ENCODE measurements at regions not wholly inside any gene's neighbourhood (a gene's known extent, or its start where the extent isn't known, plus 50 kb on each side); places are given as distances from the start of the nearest gene placed in this dataset.

- no peak for TF ChIP-seq CTCF (IDR thresholded peaks at IDR 0.05)
- Histone ChIP-seq H3K4me1 (no peaks in the 10 kb centered on the region), H3K4me3 (no peak overlapping the region), H3K36me3 (no peaks in the 10 kb centered on the region), H3K9me3 (no peaks in the 10 kb centered on the region), H3K27me3 (no peaks in the 10 kb centered on the region), H3K27ac (no peak overlapping the region)
- no peak for DNase-seq
- intact Hi-C loops (cut with DNase I): no loop called here
- ATAC-seq: no peak
Observed at GRCh38 chr4:180203349-180203748, 2039.9 kb upstream of the TENM3 start.

GRCh38 chr4:180205276-180205675 lies 2037.9 kb upstream of the TENM3 start:
- DNase-seq (no peak), ATAC-seq (no peak)
- H3K36me3 ChIP-seq: no peaks in the 10 kb centered on the region
- no peak overlapping the region for H3K4me3 ChIP-seq
- H3K9me3 ChIP-seq: no peaks in the 10 kb centered on the region
- H3K27me3 ChIP-seq: no peaks in the 10 kb centered on the region
- intact Hi-C loops (cut with DNase I): no loop called here
- H3K27ac ChIP-seq: no peak overlapping the region
- H3K4me1 ChIP-seq: no peaks in the 10 kb centered on the region
- no peak for TF ChIP-seq CTCF (IDR thresholded peaks at IDR 0.05)

- intact Hi-C loops (cut with DNase I): no loop called here
- H3K27me3 ChIP-seq: no peaks in the 10 kb centered on the region
- H3K9me3 ChIP-seq: no peaks in the 10 kb centered on the region
- H3K4me1 ChIP-seq: no peaks in the 10 kb centered on the region
- TF ChIP-seq CTCF (IDR thresholded peaks at IDR 0.05): no peak
- no peaks in the 10 kb centered on the region for H3K36me3 ChIP-seq
- H3K27ac ChIP-seq: no peak overlapping the region
- DNase-seq (peak in 2 of 4 donors; percentile 59 to 64), ATAC-seq (no peak)
- H3K4me3 ChIP-seq: no peak overlapping the region
Observed at GRCh38 chr4:180207921-180208320, 2035.3 kb upstream of the TENM3 start.

GRCh38 chr4:180217070-180217469 lies 2026.1 kb upstream of the TENM3 start:
- no peak overlapping the region for H3K4me3 ChIP-seq
- DNase-seq (no peak), ATAC-seq (no peak)
- H3K36me3 ChIP-seq: no peaks in the 10 kb centered on the region
- H3K4me1 ChIP-seq: no peaks in the 10 kb centered on the region
- no peak overlapping the region for H3K27ac ChIP-seq
- H3K27me3 ChIP-seq: no peaks in the 10 kb centered on the region
- no peak for TF ChIP-seq CTCF (IDR thresholded peaks at IDR 0.05)
- peaks cover 0 to 7% of the 10 kb centered on the region in 2 donors for H3K9me3 ChIP-seq
- intact Hi-C loops (cut with DNase I): no loop called here

GRCh38 chr4:180219080-180219479 lies 2024.1 kb upstream of the TENM3 start:
- Histone ChIP-seq H3K27ac (no peak overlapping the region), H3K9me3 (peaks cover 0 to 10% of the 10 kb centered on the region in 2 donors), H3K4me1 (no peaks in the 10 kb centered on the region), H3K27me3 (no peaks in the 10 kb centered on the region), H3K4me3 (no peak overlapping the region), H3K36me3 (no peaks in the 10 kb centered on the region)
- no peak for ATAC-seq
- TF ChIP-seq CTCF (IDR thresholded peaks at IDR 0.05): no peak
- intact Hi-C loops (cut with DNase I): no loop called here
- no peak for DNase-seq
